ENCODE measurements at regions not wholly inside any gene's neighbourhood (a gene's known extent, or its start where the extent isn't known, plus 50 kb on each side); places are given as distances from the start of the nearest gene placed in this dataset.

GRCh38 chr12:34106172-34106571, 83.9 kb downstream of the ALG10 start:
- Histone ChIP-seq H3K27ac (ENCODE audit: extremely low read length, insufficient read depth, low read length) (no peak overlapping the region), H3K4me3 (replicated peaks in 1 of 3; ENCODE audit: insufficient read depth in 1 of 3, low read depth in 2 of 3, low read length in 3 of 3) (no peak overlapping the region), H3K27me3 (ENCODE audit: control insufficient read depth in 1 of 2, insufficient read depth in 2 of 2, low read length in 2 of 2) (no peaks in the 10 kb centered on the region; a peak in 1 of 5 replicates), H3K79me2 (ENCODE audit: insufficient read depth, low read length) (no peaks in the 10 kb centered on the region), H4K20me1 (ENCODE audit: insufficient read depth, low read length) (no peaks in the 10 kb centered on the region), H3K9ac (ENCODE audit: insufficient read depth, low read depth, low read length) (no peak overlapping the region), H2AFZ (ENCODE audit: low read length) (no peak overlapping the region), H3K36me3 (replicated peaks in 1 of 2; ENCODE audit: control insufficient read depth in 1 of 2, insufficient read depth in 2 of 2, low read length in 2 of 2) (no peaks in the 10 kb centered on the region), H3K4me1 (ENCODE audit: insufficient read depth, low read length) (no peaks in the 10 kb centered on the region), H3K9me3 (ENCODE audit: low read length) (no peaks in the 10 kb centered on the region), H3K4me2 (ENCODE audit: low read depth, low read length) (no peak overlapping the region)
- no CpG with 5 or more reads among the region's 2 CpGs for WGBS (ENCODE audit: low lambda C conversion rate)
- DNase-seq (ENCODE audit: low spot score): no peak
- no peak for FAIRE-seq
- ATAC-seq: no peak
- intact Hi-C loops (cut with micrococcal nuclease; ENCODE audit: unreplicated experiment): no loop called here
- ChIA-PET POLR2A (no interaction called here), CTCF (ENCODE audit: low intra/inter-chr PET ratio, low total read pairs) (no interaction called here)
- BruUV-seq (replicated peaks): no TSS peak
- in situ Hi-C loops (cut with HindIII; ENCODE audit: extremely low pct_ligation_motif_present, low pct_unique_long_range_greater_than_20kb): no loop called here
- TF ChIP-seq ZNF790 (CRISPR knock-in tag; IDR thresholded peaks at IDR 0.05; ENCODE audit: borderline replicate concordance): no peak

- Histone ChIP-seq H4K20me1 (ENCODE audit: insufficient read depth, low read length) (no peaks in the 10 kb centered on the region), H2AFZ (ENCODE audit: low read length) (no peak overlapping the region), H3K9me3 (ENCODE audit: low read length) (no peaks in the 10 kb centered on the region), H3K27ac (ENCODE audit: extremely low read length, insufficient read depth, low read length) (no peak overlapping the region), H3K4me1 (ENCODE audit: insufficient read depth, low read length) (no peaks in the 10 kb centered on the region), H3K9ac (ENCODE audit: insufficient read depth, low read depth, low read length) (no peak overlapping the region), H3K36me3 (replicated peaks in 1 of 2; ENCODE audit: control insufficient read depth in 1 of 2, insufficient read depth in 2 of 2, low read length in 2 of 2) (no peaks in the 10 kb centered on the region), H3K79me2 (ENCODE audit: insufficient read depth, low read length) (no peaks in the 10 kb centered on the region), H3K4me2 (ENCODE audit: low read depth, low read length) (no peak overlapping the region), H3K27me3 (ENCODE audit: control insufficient read depth in 1 of 2, insufficient read depth in 2 of 2, low read length in 2 of 2) (no peaks in the 10 kb centered on the region; a peak in 1 of 5 replicates), H3K4me3 (replicated peaks in 1 of 3; ENCODE audit: insufficient read depth in 1 of 3, low read depth in 2 of 3, low read length in 3 of 3) (no peak overlapping the region)
- no TSS peak for BruUV-seq (replicated peaks)
- DNase-seq (ENCODE audit: low spot score) (no peak), FAIRE-seq (no peak), ATAC-seq (no peak)
- in situ Hi-C loops (cut with HindIII; ENCODE audit: extremely low pct_ligation_motif_present, low pct_unique_long_range_greater_than_20kb): no loop called here
- WGBS (ENCODE audit: low lambda C conversion rate): 35% methylated on average over 11 of the region's 11 CpGs
- POLR2A ChIA-PET: no interaction called here
- intact Hi-C loops (cut with micrococcal nuclease; ENCODE audit: unreplicated experiment): no loop called here
- CTCF ChIA-PET (ENCODE audit: low intra/inter-chr PET ratio, low total read pairs): no interaction called here
- no peak for TF ChIP-seq ZBTB8A (CRISPR knock-in tag; IDR thresholded peaks at IDR 0.05; ENCODE audit: borderline replicate concordance, low read depth)
- no peak for TF ChIP-seq ZNF333 (CRISPR knock-in tag; IDR thresholded peaks at IDR 0.05; ENCODE audit: borderline replicate concordance)
- TF ChIP-seq KAT8 (CRISPR knock-in tag; IDR thresholded peaks at IDR 0.05): no peak
- no peak for TF ChIP-seq TGIF2 (CRISPR knock-in tag; IDR thresholded peaks at IDR 0.05)
- no peak for TF ChIP-seq CAMTA2 (CRISPR knock-in tag; IDR thresholded peaks at IDR 0.05; ENCODE audit: borderline replicate concordance)
- no peak for TF ChIP-seq ZNF317 (CRISPR knock-in tag; IDR thresholded peaks at IDR 0.05)
- TF ChIP-seq NR3C1 (CRISPR knock-in tag; IDR thresholded peaks at IDR 0.05): no peak
- TF ChIP-seq BORCS8-MEF2B (CRISPR knock-in tag; IDR thresholded peaks at IDR 0.05): no peak
- no peak for TF ChIP-seq NONO (IDR thresholded peaks at IDR 0.05)
- TF ChIP-seq NONO (CRISPR knock-in tag; conservative IDR thresholded peaks at IDR 0.05): no peak
- no peak for TF ChIP-seq PRPF4 (IDR thresholded peaks at IDR 0.05; ENCODE audit: low read depth, low read length, poor library complexity, severe bottlenecking)
- TF ChIP-seq BRD4 (CRISPR knock-in tag; IDR thresholded peaks at IDR 0.05): no peak
- no peak for TF ChIP-seq ZKSCAN5 (CRISPR knock-in tag; IDR thresholded peaks at IDR 0.05)
- no peak for TF ChIP-seq TBX3 (IDR thresholded peaks at IDR 0.05; ENCODE audit: borderline replicate concordance)
- no peak for TF ChIP-seq CCAR2 (optimal IDR thresholded peaks at IDR 0.05; ENCODE audit: low read depth, low read length)
- TF ChIP-seq RELA (CRISPR knock-in tag; IDR thresholded peaks at IDR 0.05): no peak
- TF ChIP-seq CEBPG (CRISPR knock-in tag; IDR thresholded peaks at IDR 0.05): no peak
- TF ChIP-seq ZBTB37 (CRISPR knock-in tag; IDR thresholded peaks at IDR 0.05): no peak
- TF ChIP-seq ZNF253 (CRISPR knock-in tag; IDR thresholded peaks at IDR 0.05; ENCODE audit: borderline replicate concordance): no peak
- no peak for TF ChIP-seq YEATS2 (CRISPR knock-in tag; IDR thresholded peaks at IDR 0.05; ENCODE audit: borderline replicate concordance)
Observed at GRCh38 chr12:34107016-34107415, 84.7 kb downstream of the ALG10 start.

Measured in HepG2 (cell line).